GM21447 (cell line): ENCODE measurements at regions not wholly inside any gene's neighbourhood (a gene's known extent, or its start where the extent isn't known, plus 50 kb on each side); places are given as distances from the start of the nearest gene placed in this dataset.

Experiments
- ATAC-seq: cut with Tn5 transposase; IDR thresholded peaks from one replicate; pipeline ENCODE4 v1.9.1; 2021; ENCODE audit not compliant: unreplicated experiment

DNA sequence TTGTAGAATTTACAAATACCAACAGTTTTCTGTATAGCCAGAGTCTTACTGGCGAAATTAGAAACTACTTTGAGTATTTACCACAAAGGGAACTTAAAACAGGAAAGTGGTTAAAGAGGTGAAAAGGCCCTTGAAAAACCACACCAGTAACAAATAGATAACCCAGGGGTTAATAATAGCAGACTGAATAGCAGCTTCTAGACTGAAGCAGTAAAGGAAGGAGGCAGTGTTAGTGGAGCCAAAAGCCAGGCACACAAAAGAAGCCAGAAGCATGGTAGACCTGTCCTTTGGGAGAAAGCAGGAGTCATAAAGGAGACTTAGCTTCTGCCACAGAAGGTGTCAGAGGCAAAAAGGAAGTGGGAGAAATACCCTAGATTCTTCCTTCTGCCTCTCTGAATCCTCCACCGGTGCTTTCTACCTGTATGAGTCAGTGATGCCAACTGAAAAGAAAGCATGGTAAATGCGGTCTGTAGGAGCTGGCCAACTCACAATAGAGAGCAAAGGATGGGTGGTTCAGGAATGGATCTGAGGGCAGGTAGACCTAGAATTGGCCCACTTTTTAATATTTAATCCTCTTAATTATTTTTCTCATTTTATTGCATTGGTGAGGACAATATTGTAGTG, 97.3 kb downstream of the ARL6IP6 start:
- no peak for ATAC-seq

DNA sequence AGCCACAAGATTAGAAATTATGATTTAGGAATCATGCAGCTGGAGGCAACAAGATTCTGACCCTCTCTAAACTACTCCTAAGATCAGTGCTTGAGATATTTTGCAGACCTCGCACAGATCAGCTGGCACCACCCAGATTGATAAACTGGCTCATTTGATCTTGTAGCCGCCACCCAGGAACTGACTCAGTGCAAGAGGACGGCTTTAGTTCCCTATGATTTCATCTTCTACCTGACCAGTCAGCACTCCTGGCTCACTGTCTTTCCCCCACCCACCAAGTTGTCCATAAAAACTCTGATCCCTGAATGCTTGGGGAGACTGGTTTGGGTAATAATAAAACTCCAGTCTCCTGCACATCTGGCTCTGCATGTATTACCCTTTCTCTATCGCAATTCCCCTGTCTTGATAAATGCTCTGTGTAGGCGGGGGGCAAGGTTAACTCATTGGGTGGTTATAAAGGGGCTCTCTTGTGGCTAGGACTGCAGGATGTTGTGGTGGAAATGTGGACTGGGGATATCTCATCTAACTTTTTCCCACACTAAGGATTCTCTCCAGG, 96.1 kb downstream of the ARL6IP6 start:
- ATAC-seq: no peak

DNA sequence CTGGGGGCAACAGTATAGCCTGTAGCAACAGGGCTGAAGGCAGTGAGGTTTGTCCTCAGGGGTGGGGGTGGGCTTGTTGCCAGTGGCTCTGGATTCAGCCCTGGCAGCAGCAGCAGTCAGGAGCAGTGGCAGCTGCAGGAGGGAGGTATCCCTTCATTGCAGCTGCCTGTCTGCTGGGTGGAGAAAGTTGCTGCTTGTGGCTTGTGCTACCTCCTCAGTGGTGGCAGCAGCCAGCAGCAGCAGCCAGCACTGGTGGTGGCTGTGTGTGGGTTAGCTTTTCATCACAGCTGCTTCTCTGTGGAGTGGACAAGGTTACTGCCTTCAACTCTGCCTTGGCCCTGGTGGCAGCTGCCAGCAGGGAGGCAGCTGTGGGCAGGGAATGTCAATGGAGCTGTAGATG, 94.9 kb downstream of the ARL6IP6 start:
- ATAC-seq: no peak
